HG02870 (cell line): ENCODE measurements at regions not wholly inside any gene's neighbourhood (a gene's known extent, or its start where the extent isn't known, plus 50 kb on each side); places are given as distances from the start of the nearest gene placed in this dataset.
A peak's percentile ranks its signal among the peaks of the same experiment; 100 is the strongest.
"Not testable (repeated sequence)": the region's sequence is repeated elsewhere in the genome, so short reads cannot be mapped to it uniquely, and the experiment has no call there.

ENCODE experiments used
- ATAC-seq: cut with Tn5 transposase; IDR thresholded peaks from one replicate; pipeline ENCODE4 v1.9.1; 2021; ENCODE audit warnings: mild to moderate bottlenecking, moderate library complexity; ENCODE audit not compliant: unreplicated experiment

DNA sequence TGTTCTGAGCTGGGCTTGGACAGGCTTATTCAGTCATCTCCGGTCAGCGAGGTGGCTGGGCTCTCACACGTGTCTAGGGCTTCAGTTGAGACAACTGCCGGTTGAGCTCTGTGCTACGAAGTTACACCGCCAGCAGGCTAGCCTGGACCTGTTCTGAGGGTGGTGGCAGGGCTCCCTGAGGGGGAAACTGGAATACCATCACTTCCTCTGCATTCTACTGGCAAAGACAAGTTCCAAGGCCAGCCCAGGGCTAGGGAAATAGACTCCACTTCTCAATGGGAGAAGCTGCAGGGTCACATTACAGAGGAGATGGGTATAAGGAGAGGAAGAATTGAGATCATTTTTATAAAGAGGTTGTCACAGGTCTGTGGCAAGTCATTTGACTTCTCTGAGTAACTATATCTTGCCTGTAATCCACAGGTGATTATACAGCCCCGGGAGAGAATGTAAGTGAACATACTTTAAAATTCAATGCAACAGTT lies 106.8 kb upstream of the IL12A start:
- no peak for ATAC-seq

DNA sequence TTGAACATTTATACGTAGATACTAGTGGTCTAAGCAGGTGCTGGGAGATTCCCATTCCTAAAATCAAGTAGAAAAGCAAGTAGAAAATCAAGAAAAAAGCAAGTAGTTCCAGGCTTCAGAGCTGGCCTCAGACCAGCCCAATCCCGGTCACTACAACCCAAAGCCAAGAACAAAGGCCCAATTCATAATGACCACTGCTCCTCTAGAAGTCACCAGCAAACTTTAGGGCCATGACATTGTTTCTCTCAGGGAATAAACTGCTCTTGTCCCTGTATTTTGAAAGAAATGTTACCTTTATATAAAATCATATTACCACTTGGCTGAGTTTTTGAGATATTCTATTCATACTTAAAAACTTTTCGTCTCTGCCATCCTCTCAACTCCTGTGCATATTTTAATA lies 106.3 kb upstream of the IL12A start:
- ATAC-seq = no peak

DNA sequence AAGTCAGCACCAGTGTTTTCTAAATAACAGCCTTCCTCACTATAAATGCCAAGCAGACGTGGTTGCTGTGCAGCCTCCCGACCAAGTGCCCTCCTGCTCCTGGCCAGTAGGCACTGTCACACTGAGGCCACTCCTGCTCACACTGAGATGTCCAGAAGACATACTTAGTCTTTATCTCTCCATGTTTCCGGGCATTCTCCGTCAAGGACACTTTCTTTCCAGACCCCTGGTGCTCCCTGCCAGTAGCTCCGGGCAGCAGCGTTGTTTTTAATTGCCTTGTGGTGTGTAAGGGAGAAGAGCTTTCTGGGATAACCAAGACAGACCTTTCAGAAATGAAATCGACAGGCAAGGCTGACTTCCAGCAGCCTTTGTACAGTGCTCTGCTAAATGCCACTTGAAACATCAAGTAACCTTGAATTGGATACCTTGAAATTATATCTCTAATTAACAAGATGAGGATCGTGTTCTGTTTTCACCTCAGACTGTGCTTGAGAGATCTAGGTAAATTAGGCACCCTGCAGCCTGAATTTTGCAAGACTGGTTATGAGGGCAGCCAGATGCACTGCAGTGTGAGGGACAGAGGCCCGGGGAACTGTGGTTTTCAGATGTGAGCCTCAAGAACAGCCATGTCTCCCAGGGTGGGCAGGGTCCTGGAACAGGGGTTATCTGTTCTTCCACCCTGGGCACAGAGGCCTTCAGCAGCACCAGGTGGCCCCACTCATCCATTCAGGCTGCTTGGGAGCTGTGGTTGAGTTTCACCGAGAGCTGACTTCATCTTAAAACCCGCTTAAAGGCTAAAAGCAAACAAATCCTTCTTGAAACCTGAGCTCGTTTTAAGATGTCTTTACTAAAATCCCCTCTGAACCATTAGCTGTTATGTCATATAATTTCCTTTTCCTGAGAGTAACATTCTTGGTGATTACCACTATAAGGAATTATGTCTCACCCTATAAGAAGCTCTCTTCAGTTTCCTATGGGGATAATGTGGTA lies 105.5 kb upstream of the IL12A start:
- no peak for ATAC-seq

DNA sequence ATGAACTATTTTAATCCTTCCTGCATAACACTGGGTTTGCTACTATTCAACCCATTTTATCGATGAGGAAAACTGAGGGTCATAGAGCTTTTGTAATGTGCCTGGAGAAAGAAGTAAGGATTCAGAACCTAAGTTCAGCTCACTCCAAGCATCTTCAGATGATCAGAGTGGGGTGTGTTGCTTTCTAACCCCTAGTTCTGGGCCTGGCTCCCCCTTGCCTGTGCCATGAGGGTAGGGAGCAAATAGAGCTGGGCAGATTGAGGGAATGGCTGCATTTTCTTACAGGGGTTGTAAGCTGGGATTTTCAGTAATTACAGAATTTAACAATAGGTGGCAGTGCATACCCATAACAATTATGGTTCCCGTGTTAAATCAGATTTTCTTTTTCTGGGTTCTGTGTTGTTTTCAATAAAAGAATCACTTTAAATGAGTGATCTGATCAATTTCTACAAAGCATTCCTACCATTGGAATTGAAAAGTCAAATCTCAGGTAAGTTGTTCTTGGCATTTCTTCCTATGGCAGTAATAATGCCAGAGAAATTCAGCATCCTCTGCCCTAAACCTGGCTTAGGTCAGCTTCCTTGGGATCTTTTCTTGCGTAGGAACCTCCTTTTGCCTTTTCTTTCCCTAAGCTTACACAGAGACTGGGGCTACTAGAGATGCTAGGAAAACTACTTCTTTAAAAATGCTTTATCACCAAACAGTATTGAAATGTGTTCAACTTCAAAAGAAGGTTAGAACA lies 103.8 kb upstream of the IL12A start:
- ATAC-seq = peak; percentile 51

DNA sequence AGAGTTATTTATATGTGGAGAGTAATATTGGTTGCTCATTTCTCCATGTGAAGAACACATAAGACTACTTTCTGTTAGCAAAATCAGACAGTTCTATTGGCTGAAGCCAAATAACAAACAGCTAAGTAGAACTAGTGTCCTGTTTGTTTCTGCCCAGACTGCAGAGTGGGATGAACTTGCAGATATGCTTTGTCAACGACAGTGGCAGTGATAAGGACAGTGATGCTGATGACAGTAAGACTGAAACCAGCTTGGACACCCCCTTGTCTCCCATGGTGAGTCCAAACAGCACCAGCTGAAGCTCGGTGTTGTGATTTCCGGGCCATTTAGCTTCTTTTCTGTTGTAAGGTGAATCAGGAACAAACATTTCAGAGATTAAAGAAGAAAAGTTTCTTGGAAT lies 102.6 kb upstream of the IL12A start:
- ATAC-seq = peak; percentile 73

DNA sequence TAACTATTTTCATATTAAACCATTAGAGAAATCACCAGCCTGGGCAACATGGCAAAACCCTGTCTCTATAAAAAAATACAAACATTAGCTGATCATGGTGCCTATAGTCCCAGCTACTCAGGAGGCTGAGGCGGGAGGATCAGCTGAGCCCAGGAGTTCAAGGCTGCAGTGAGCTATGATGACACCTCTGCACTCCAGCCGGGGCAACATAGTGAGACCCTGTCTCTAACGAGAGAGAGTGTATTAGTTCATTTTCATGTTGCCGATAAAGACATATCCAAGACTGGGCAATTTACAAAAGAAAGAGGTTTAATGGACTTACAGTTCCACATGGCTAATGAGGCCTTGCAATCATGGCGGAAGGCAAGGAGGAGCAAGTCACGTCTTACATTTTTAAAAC lies 102.1 kb upstream of the IL12A start:
- ATAC-seq = not testable (repeated sequence)

DNA sequence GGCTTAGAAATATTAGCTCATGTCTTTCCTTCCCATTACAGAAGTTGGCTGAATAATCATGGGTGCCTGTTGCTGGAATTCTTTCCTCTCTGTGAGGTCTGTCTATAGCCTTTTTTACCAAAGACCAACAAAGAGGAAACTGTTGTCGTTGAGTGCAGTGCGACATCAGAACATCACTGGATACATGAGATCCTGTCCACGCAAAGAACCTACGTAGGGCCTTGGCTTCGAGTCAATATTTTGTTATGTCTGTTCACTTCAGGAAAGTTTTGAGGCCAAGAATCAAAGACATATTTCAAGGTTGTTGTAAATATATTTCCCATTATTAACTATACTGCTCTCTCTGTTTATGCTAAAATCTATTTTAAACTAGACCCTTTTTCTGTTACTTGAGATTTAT lies 101.5 kb upstream of the IL12A start:
- ATAC-seq = no peak

DNA sequence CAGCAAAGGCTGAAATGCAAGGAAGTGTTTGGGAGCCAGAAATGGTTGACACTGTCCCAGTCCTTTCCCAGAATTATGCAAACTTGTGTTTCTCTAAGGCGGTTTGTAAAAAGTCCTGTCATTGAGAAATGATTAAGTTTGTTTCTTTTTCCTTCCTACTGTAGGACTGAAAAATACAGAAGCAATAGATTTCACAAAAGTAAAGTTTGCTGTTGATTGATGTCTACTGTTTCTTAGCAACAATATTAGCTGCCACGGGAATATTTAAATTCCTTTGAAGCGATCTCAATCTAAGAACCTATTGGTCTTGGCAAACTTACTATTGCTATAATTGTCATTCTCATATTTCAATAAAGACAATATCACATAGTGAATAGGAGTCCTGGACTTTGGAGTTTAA lies 100.7 kb upstream of the IL12A start:
- ATAC-seq = no peak

DNA sequence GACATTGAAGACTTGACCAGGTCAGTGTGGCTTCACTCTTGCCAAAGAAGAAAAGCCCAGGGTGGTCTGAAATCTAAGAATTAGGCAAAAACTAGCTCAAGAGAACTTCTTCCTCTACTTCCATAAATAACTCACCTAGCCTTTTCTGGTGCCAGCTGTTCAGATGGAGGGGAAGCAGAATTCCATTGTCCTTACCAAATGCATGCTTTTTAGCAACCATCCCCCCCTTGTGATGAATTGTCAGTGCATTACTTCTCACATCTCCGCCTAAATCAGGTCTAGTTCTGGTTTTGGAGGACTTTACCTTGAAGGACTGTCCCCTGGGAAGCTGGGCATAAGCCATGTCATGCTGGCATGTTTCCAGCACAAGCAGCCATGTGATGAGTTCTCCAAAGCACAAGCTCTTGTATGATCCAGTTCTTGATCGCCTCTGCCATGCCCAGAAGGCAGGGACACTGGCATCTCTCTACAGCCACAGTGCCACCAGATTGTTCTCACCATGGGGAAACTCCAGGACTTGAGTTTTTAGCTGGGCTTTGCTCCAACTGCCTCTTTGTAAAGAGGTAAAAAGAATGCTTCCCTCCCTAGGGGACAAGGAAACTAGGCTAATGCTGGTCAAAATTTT lies 96.4 kb upstream of the IL12A start:
- no peak for ATAC-seq

DNA sequence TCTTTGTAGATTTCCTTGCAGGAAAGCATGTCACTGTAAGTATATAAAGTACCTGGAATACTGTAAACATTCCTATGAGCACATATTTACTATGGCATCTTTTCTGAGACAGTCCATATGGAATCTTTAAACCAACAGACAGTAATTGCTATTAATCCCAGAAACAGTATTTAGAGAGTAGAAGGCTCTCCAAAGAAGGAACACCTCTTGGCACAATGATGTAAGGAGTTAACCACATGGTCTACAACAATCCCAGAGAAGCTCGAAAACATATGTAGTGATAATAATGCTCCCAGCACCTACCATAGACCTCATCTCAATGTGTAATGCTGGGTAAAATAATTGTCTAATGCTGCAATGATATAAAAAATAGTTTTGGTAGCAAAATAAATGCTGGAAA lies 95.8 kb upstream of the IL12A start:
- no peak for ATAC-seq

DNA sequence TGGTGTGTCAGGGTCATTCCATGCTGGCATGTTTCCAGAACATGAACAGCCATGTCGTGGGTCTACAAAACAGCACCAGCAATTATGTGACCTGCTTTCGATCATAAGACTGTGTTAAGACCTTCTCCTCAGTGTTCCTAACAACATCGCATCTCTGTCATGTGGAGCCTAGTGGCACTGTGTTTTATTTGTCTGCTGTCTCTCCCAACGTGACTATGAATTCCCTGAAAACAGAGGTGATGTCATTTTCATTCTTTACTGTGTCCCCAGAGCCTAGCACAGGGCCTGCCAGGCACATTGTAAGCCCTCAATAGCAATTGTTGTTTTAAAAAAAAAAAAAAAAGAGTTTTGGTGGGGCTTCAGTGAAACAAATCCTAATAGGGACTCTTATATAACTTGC lies 94.2 kb upstream of the IL12A start:
- ATAC-seq = no peak

DNA sequence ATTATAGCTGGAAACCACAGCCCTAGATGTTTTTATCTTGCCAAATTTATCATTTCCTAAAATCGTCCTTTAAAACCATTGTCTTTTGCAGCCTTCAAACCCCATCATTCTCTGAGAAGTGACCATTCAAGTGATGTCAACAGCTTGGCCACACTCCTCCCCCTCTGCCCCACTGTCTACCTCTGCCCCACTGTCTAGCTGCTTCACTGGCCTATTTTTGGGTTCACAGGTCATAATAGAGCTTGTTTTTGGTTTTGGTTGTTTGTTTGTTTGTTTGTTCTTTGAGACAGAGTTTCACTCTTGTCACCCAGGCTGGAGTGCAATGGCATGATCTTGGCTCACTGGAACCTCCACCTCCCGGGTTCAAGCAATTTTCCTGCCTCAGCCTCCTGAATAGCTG lies 93.2 kb upstream of the IL12A start:
- no peak for ATAC-seq

DNA sequence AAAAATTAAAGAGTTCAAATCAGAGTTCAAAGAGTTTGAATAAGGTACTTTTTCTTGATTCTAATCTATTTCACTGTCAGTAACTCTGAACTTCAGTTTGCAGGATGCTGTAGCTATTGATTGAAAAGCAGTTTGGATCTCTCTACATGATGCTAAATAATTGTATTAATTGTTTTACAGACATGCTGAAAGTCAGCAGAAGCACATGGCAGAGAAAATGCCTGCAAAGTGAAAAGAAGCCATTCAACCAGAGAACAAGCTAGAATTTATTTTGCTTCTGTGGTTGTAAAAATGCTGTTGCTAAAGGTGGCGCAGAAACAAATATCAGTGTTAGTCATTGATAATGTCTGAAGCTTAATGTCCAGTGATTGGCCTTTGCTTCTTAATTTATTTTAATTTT lies 92.1 kb upstream of the IL12A start:
- no peak for ATAC-seq

DNA sequence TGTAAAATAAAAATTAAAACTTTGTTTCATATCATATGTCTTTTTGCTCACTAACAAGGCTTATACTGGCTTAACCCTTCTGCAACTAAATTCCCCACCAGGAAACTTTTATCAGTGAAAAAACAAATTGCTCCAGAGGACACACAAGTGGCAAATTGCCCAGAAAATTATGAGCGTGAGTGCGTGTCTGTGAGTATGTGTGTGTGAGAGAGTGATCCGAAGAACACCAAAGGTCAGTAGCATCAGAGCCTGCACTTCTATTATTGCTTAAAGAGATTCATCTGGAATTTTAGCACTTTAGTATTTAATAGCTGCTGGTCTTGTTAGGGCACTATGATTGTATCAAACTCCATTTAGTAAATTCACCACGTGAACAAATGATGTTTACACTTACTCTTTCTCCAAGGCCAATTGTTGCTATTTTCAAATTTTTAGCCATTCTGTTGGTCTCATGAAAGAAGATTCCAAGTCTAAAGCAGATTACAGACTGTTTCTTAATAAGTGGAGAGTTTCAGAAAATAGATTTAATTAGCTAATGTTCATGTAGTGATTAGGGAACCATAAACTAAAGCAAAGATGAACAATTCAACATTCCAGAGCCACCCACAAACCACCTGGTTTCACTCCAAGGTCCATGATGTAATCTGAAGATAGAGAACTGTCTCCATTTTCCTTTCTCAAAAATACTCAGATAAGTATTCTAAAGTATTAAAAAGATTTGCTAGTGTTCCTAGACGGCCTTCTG lies 91.1 kb upstream of the IL12A start:
- ATAC-seq = no peak

DNA sequence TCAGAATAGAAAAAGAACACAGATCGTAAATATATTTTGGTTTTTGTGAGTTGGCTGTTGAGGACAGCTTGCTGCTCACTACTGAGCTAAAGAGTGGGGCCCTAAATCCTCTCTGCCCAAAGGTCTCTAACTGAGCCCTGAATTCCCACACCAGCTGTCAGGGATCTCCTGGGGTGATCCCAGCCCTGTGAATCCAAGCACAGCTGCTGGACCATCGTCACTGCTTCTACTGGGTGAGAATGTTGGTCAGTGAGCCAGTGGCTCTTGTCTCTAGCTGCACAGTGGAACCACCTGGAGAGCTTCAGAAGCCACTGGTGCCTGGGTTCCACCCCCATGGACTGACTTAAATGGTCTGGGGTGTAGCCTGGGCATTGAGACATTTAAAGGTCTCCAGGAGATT lies 90.5 kb upstream of the IL12A start:
- ATAC-seq = no peak

DNA sequence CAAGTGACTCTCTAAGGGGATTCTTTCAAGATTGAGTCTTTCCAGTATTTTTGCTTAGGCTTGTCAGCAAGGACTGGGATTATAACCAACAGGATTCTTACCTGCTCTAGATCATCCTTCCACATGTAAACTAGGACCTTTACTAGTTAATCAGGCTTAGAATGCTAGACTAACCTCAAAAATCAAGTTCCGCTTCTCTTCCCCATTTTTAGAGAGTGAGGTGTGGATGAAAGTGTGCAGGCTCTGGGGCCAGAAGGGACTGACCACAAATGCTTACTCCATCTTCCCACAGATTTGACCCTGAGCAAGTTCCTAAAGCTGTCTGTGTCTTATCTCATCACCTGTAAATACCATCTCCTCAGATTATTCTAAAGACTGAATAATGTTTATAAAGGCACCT lies 89.5 kb upstream of the IL12A start:
- ATAC-seq = no peak

DNA sequence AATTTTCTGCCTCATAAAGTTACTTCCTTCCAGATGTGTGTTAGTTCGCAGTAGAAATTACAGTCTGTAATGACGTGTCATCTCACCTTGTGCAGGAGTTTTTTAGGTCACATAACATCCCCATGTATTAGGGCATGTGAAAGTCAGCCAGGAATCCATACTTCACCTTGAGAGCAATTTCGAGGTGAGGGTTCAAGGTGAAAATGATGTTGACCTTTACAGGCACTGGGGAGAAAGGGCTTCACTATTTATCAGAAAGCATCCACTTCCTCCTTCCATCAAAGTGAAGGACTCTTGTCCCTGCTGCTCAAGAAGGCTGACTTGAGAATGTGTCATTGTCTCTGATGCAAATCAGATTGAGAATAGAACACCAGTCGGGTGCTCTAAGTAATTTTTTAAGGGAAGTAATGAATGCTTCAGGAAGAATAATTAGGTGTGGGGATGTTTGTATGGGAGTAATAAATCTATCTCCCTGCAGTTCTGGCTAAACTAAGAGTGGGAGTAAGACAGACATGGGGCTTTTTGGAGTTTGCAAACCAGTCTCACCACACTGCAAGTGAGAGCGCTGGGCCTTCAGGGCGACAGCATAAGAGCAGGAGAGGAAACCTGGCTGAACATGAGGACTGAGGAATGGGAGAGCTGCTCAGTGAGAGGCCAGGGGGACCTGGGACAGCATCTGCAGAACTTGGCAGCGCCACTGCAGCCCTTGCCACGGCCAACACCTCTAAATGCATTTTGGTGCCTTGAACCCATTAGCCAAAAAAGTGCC lies 85.9 kb upstream of the IL12A start:
- ATAC-seq = peak; percentile 78

DNA sequence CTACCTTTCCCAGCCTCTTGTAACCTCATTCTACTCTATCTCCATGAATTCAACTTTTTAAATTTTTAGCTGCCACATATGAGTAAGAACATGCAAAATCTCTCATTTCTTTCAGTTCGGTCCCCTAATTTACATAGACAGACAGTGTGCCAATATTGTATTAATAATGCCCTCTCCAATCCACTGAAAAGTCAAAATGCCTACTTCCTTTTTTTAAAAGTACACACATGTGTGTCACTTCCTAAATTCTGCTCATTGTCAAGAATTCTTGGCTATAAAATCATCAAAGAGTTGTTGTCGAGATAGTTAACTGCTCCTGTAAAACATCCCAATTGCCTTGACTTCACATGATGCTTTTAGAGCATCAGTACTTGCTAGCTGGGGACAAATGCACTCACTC lies 84.2 kb upstream of the IL12A start:
- peak; percentile 29 for ATAC-seq

DNA sequence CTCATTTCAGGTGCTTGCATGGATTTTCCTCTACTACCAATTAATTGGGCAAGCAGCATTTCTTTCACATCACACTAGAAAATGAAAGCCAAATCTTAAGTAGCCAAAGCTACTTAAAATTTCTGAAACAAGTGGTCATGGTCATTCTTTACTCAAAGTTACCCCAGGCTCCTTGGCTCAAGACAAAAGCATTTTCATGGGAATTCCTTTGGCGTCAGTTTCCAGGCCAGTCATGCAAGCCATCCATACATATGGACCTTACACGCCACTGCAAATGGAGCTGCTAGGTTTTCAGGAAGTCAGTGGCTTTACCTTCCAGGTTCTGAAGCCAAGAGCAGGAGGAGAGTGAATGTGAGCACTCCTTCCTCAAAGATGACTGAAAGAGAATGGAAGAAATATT lies 83.7 kb upstream of the IL12A start:
- no peak for ATAC-seq

DNA sequence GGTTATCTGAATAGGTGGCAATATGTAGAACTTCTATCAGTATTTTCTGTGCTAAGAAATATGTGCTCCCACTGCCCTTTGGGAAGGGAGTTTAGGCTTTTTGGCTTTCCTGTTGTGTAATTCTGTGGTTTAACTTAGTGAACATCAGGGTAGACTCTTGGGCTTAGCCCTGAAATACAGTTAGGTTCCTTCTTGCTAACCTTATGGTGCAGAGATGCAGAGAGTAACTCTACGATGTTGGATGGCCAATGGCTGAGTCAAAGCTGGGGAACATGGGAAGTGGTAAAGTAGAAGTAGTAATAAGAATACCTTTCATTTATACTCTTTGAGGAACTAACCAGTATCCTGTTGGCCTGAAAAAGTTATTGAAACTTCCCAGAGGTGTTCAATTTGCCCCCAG lies 80.8 kb upstream of the IL12A start:
- ATAC-seq = peak; percentile 29
